H9 (cell line): ENCODE measurements at regions not wholly inside any gene's neighbourhood (a gene's known extent, or its start where the extent isn't known, plus 50 kb on each side); places are given as distances from the start of the nearest gene placed in this dataset.

Experiments
- DNase-seq: peaks from one replicate; pipeline ENCODE4 v3.0.0-alpha.2; 2017
- H2AFZ ChIP-seq: one replicate; pipeline ENCODE4 v1.6.1; 2013; ENCODE audit warnings: mild to moderate bottlenecking, low read length, control low read depth, moderate library complexity
- H2AK5ac ChIP-seq: 2 replicates; pipeline ENCODE4 v1.6.1; 2013; ENCODE audit warnings: low read length, control low read depth, mixed read lengths; ENCODE audit not compliant: insufficient read length
- H2BK120ac ChIP-seq: one replicate; pipeline ENCODE4 v1.6.1; 2013; ENCODE audit warnings: low read depth, mild to moderate bottlenecking, low read length, control low read depth, inconsistent platforms; ENCODE audit not compliant: poor library complexity, severe bottlenecking
- H2BK12ac ChIP-seq: 2 replicates; pipeline ENCODE4 v1.6.1; 2013; ENCODE audit warnings: low read length, control low read depth, mixed read lengths, low read depth; ENCODE audit not compliant: insufficient read length
- H2BK15ac ChIP-seq: 2 replicates; pipeline ENCODE4 v1.6.1; 2013; ENCODE audit warnings: low read depth, low read length, control low read depth
- H2BK20ac ChIP-seq: one replicate; pipeline ENCODE4 v1.6.1; 2013; ENCODE audit warnings: low read depth, mild to moderate bottlenecking, low read length, control low read depth, inconsistent platforms; ENCODE audit not compliant: poor library complexity, severe bottlenecking
- H2BK5ac ChIP-seq: 2 replicates; pipeline ENCODE4 v1.6.1; 2013; ENCODE audit warnings: low read length, control low read depth, mixed read lengths; ENCODE audit not compliant: insufficient read length
- H3K14ac ChIP-seq: 2 replicates; pipeline ENCODE4 v1.6.1; 2013; ENCODE audit warnings: low read length, control low read depth; ENCODE audit not compliant: insufficient read depth
- H3K18ac ChIP-seq: 2 replicates; pipeline ENCODE4 v1.6.1; 2013; ENCODE audit warnings: low read depth, mild to moderate bottlenecking, mixed read lengths, low read length, control low read depth; ENCODE audit not compliant: insufficient read length
- H3K23ac ChIP-seq: 2 replicates; pipeline ENCODE4 v1.6.1; 2013; ENCODE audit warnings: low read length, control low read depth, mixed read lengths, low read depth; ENCODE audit not compliant: insufficient read length
- H3K23me2 ChIP-seq: 2 replicates; pipeline ENCODE4 v1.6.1; 2013; ENCODE audit warnings: low read depth, mild to moderate bottlenecking, mixed read lengths, low read length, control low read depth; ENCODE audit not compliant: insufficient read length, poor library complexity, severe bottlenecking
- H3K27ac ChIP-seq: 2 replicates; pipeline ENCODE4 v1.5.1; 2013; ENCODE audit warnings: low read length, control low read depth, mixed read lengths, low read depth; ENCODE audit not compliant: insufficient read length
- H3K27me3 ChIP-seq: 2 replicates; pipeline ENCODE4 v1.6.1; 2013; ENCODE audit warnings: low read length, control low read depth, inconsistent platforms; ENCODE audit not compliant: insufficient read depth
- H3K4ac ChIP-seq: 2 replicates; pipeline ENCODE4 v1.6.1; 2013; ENCODE audit warnings: low read depth, mild to moderate bottlenecking, control low read depth, inconsistent platforms, low read length, moderate library complexity
- H3K4me1 ChIP-seq: 2 replicates; pipeline ENCODE4 v1.6.1; 2013; ENCODE audit warnings: low read length, control low read depth, inconsistent platforms; ENCODE audit not compliant: insufficient read depth
- H3K4me2 ChIP-seq: 2 replicates; pipeline ENCODE4 v1.6.1; 2013; ENCODE audit warnings: low read length, control low read depth, mixed read lengths; ENCODE audit not compliant: insufficient read length, insufficient read depth
- H3K56ac ChIP-seq: 2 replicates; pipeline ENCODE4 v1.6.1; 2013; ENCODE audit warnings: low read depth, mild to moderate bottlenecking, mixed read lengths, low read length, control low read depth; ENCODE audit not compliant: insufficient read length
- H3K79me1 ChIP-seq: 2 replicates; pipeline ENCODE4 v1.6.1; 2013; ENCODE audit warnings: low read depth, mild to moderate bottlenecking, moderate library complexity, low read length, control low read depth, inconsistent platforms; ENCODE audit not compliant: insufficient read depth, poor library complexity, severe bottlenecking
- H3K79me2 ChIP-seq: 2 replicates; pipeline ENCODE4 v1.6.1; 2013; ENCODE audit warnings: low read length, control low read depth, inconsistent platforms; ENCODE audit not compliant: insufficient read depth
- H3K9ac ChIP-seq: 2 replicates; pipeline ENCODE4 v1.6.1; 2013; ENCODE audit warnings: low read length, control low read depth, mixed read lengths; ENCODE audit not compliant: insufficient read length; ENCODE audit errors: extremely low read depth
- H3K9me3 ChIP-seq: one replicate; pipeline ENCODE4 v1.6.1; 2013; ENCODE audit warnings: low read depth, low read length, inconsistent platforms; ENCODE audit not compliant: control insufficient read depth
- H3T11ph ChIP-seq: one replicate; pipeline ENCODE4 v1.6.1; 2013; ENCODE audit warnings: mild to moderate bottlenecking, low read length, control low read depth, inconsistent platforms
- H4K20me1 ChIP-seq: one replicate; pipeline ENCODE4 v1.6.1; 2013; ENCODE audit not compliant: control insufficient read depth, insufficient read length, insufficient read depth
- H4K5ac ChIP-seq: 2 replicates; pipeline ENCODE4 v1.6.1; 2013; ENCODE audit warnings: low read depth, mild to moderate bottlenecking, mixed read lengths, low read length, control low read depth; ENCODE audit not compliant: insufficient read length
- H4K8ac ChIP-seq: replicated peaks from 2 replicates; pipeline ENCODE4 v1.6.1; 2013; ENCODE audit warnings: low read length, control low read depth, mixed read lengths, low read depth; ENCODE audit not compliant: insufficient read length
- H4K91ac ChIP-seq: 2 replicates; pipeline ENCODE4 v1.6.1; 2013; ENCODE audit warnings: low read depth, mild to moderate bottlenecking, moderate library complexity, mixed read lengths, low read length, control low read depth; ENCODE audit not compliant: insufficient read length
- H3K27ac Mint-ChIP-seq, 3 experiments: 2 replicates in 2 of 3; 3 replicates in 1 of 3; pipeline ENCODE4 v1.8.0; 2020 to 2021; ENCODE audit warnings: mixed read lengths in 3 of 3, mild to moderate bottlenecking in 1 of 3, moderate library complexity in 1 of 3
- H3K27me3 Mint-ChIP-seq: 2 replicates; pipeline ENCODE4 v1.8.0; 2021; ENCODE audit warnings: low read depth, mild to moderate bottlenecking, moderate library complexity, mixed read lengths
- H3K36me3 Mint-ChIP-seq, 3 experiments: 2 replicates in 2 of 3; 3 replicates in 1 of 3; pipeline ENCODE4 v1.8.0; 2020 to 2021; ENCODE audit warnings: low read depth in 3 of 3, mixed read lengths in 3 of 3; ENCODE audit not compliant: insufficient read depth in 1 of 3
- H3K4me1 Mint-ChIP-seq, 2 experiments: 2 replicates each; pipeline ENCODE4 v1.8.0; 2020; ENCODE audit warnings: mixed read lengths in 2 of 2
- H3K4me3 Mint-ChIP-seq, 2 experiments: 2 replicates in 1 of 2; 3 replicates in 1 of 2; pipeline ENCODE4 v1.8.0; 2020 to 2021; ENCODE audit warnings: mild to moderate bottlenecking in 2 of 2, mixed read lengths in 2 of 2, moderate library complexity in 1 of 2
- H3K9me3 Mint-ChIP-seq, 2 experiments: 2 replicates in 1 of 2; 3 replicates in 1 of 2; pipeline ENCODE4 v1.8.0; 2020; ENCODE audit warnings: mild to moderate bottlenecking in 2 of 2, mixed read lengths in 2 of 2, moderate library complexity in 1 of 2
- CTCF ChIP-seq: fragments of 200-600 bp; sonication (generic); conservative IDR thresholded peaks from 3 replicates; pipeline ENCODE4 v1.8.0; 2021; ENCODE audit warnings: antibody characterized with exemption, mild to moderate bottlenecking
- WGBS: extraction: QIAGEN DNeasy Blood & Tissue Kit; methylation state at CpG from one replicate; pipeline ENCODE4 v1.1.7; 2013; ENCODE audit warnings: missing lambda C conversion rate, low lambda C conversion rate, mixed read lengths; ENCODE audit not compliant: insufficient read length; ENCODE audit errors: extremely low coverage; 5-methylcytosine and 5-hydroxymethylcytosine counted together

- Histone ChIP-seq H2BK120ac (no peak overlapping the region), H3K27ac (no peak overlapping the region), H3K9me3 (no peaks in the 10 kb centered on the region), H3T11ph (no peak overlapping the region), H3K4ac (no peak overlapping the region), H2AFZ (no peak overlapping the region), H3K27me3 (no peaks in the 10 kb centered on the region), H2BK12ac (no peak overlapping the region), H2AK5ac (no peak overlapping the region), H3K9ac (no peak overlapping the region), H4K91ac (no peak overlapping the region), H3K23me2 (no peaks in the 10 kb centered on the region), H2BK15ac (no peak overlapping the region), H3K18ac (no peak overlapping the region), H2BK5ac (no peak overlapping the region), H3K23ac (no peak overlapping the region), H3K4me2 (no peak overlapping the region), H4K20me1 (no peaks in the 10 kb centered on the region), H3K79me2 (no peaks in the 10 kb centered on the region), H4K8ac (no peak overlapping the region), H3K14ac (no peak overlapping the region), H2BK20ac (no peak overlapping the region), H4K5ac (no peak overlapping the region), H3K4me1 (no peaks in the 10 kb centered on the region), H3K79me1 (no peaks in the 10 kb centered on the region), H3K56ac (no peak overlapping the region)
- Mint-ChIP-seq H3K4me1 (peaks cover 8 to 11% of the 10 kb centered on the region in 2 experiments), H3K27me3 (peaks cover 3% of the 10 kb centered on the region; the same call in 1 of the 2 replicates), H3K27ac (no peak overlapping the region), H3K9me3 (no peaks in the 10 kb centered on the region), H3K36me3 (no peaks in the 10 kb centered on the region), H3K4me3 (no peak overlapping the region)
- TF ChIP-seq CTCF = no peak
- WGBS = no CpG with 5 or more reads among the region's 5 CpGs
- no peak for DNase-seq
Measured at GRCh38 chr15:98286200-98286599, 325.7 kb downstream of the ARRDC4 start.
